Progenitor cell of endocrine pancreas (in vitro differentiated cells): ENCODE measurements at regions not wholly inside any gene's neighbourhood (a gene's known extent, or its start where the extent isn't known, plus 50 kb on each side); places are given as distances from the start of the nearest gene placed in this dataset.

Experiments used
- DNase-seq: peaks from one replicate; pipeline ENCODE4 v3.0.0; 2021; ENCODE audit warnings: low spot score; ENCODE audit not compliant: unreplicated experiment
- H3K27ac Mint-ChIP-seq: 2 replicates; pipeline ENCODE4 v1.8.0; 2021; ENCODE audit warnings: mild to moderate bottlenecking, moderate library complexity, mixed read lengths
- H3K27me3 Mint-ChIP-seq: 2 replicates; pipeline ENCODE4 v1.8.0; 2021; ENCODE audit warnings: mixed read lengths
- H3K36me3 Mint-ChIP-seq: 2 replicates; pipeline ENCODE4 v1.8.0; 2022; ENCODE audit warnings: mixed read lengths; ENCODE audit not compliant: insufficient read depth
- H3K4me1 Mint-ChIP-seq: 2 replicates; pipeline ENCODE4 v1.8.0; 2021; ENCODE audit warnings: low read depth, mixed read lengths
- H3K4me3 Mint-ChIP-seq: 2 replicates; pipeline ENCODE4 v1.8.0; 2021; ENCODE audit warnings: low read depth, mild to moderate bottlenecking, moderate library complexity, mixed read lengths
- H3K9me3 Mint-ChIP-seq: 2 replicates; pipeline ENCODE4 v1.8.0; 2021; ENCODE audit warnings: low read depth, mixed read lengths
- CTCF ChIP-seq: fragments of 200-600 bp; sonication (generic); IDR thresholded peaks from one replicate; pipeline ENCODE4 v1.5.0; 2021; ENCODE audit warnings: antibody characterized with exemption, mild to moderate bottlenecking; ENCODE audit not compliant: unreplicated experiment

- Mint-ChIP-seq H3K4me1 (peaks cover 5% of the 10 kb centered on the region), H3K4me3 (no peak overlapping the region), H3K36me3 (no peaks in the 10 kb centered on the region), H3K9me3 (peaks cover 3% of the 10 kb centered on the region), H3K27ac (no peak overlapping the region), H3K27me3 (no peaks in the 10 kb centered on the region)
- TF ChIP-seq CTCF = no peak
- DNase-seq = no peak
These were observed 297.6 kb downstream of the MTERF1 start for GRCh38 chr7:91582799-91583477.

GRCh38 chr7:91596287-91596686, 284.2 kb downstream of the MTERF1 start:
- DNase-seq = no peak
- H3K4me3 Mint-ChIP-seq = no peak overlapping the region
- H3K27me3 Mint-ChIP-seq = no peaks in the 10 kb centered on the region
- peaks cover 11% of the 10 kb centered on the region for H3K9me3 Mint-ChIP-seq
- H3K36me3 Mint-ChIP-seq = peaks cover 5% of the 10 kb centered on the region
- no peak for TF ChIP-seq CTCF
- H3K4me1 Mint-ChIP-seq = peaks cover 3% of the 10 kb centered on the region
- no peak overlapping the region for H3K27ac Mint-ChIP-seq

- H3K27me3 Mint-ChIP-seq = no peaks in the 10 kb centered on the region
- DNase-seq = no peak
- H3K4me3 Mint-ChIP-seq = no peak overlapping the region
- H3K36me3 Mint-ChIP-seq = no peaks in the 10 kb centered on the region
- peaks cover 3% of the 10 kb centered on the region for H3K4me1 Mint-ChIP-seq
- no peak overlapping the region for H3K27ac Mint-ChIP-seq
- no peaks in the 10 kb centered on the region for H3K9me3 Mint-ChIP-seq
- no peak for TF ChIP-seq CTCF
These were observed 281.7 kb downstream of the MTERF1 start for GRCh38 chr7:91598791-91599190.

GRCh38 chr7:91600112-91600511, 280.4 kb downstream of the MTERF1 start:
- Mint-ChIP-seq H3K4me3 (no peak overlapping the region), H3K36me3 (no peaks in the 10 kb centered on the region), H3K27me3 (no peaks in the 10 kb centered on the region), H3K27ac (no peak overlapping the region), H3K4me1 (peaks cover 3% of the 10 kb centered on the region), H3K9me3 (no peaks in the 10 kb centered on the region)
- no peak for TF ChIP-seq CTCF
- no peak for DNase-seq

GRCh38 chr7:91603707-91604106, 276.8 kb downstream of the MTERF1 start:
- TF ChIP-seq CTCF = no peak
- no peaks in the 10 kb centered on the region for H3K27me3 Mint-ChIP-seq
- H3K9me3 Mint-ChIP-seq = no peaks in the 10 kb centered on the region
- H3K27ac Mint-ChIP-seq = no peak overlapping the region
- no peak for DNase-seq
- H3K36me3 Mint-ChIP-seq = no peaks in the 10 kb centered on the region
- no peak overlapping the region for H3K4me3 Mint-ChIP-seq
- H3K4me1 Mint-ChIP-seq = no peaks in the 10 kb centered on the region
